Ammon's horn (tissue), 1 donor: ENCODE measurements at regions not wholly inside any gene's neighbourhood (a gene's known extent, or its start where the extent isn't known, plus 50 kb on each side); places are given as distances from the start of the nearest gene placed in this dataset.
A peak's percentile ranks its signal among the peaks of the same experiment; 100 is the strongest.
"Not testable (repeated sequence)": the region's sequence is repeated elsewhere in the genome, so short reads cannot be mapped to it uniquely, and the experiment has no call there.

Source experiments
- DNase-seq: peaks from one replicate; pipeline ENCODE4 v3.0.0-alpha.2; 2016; ENCODE audit warnings: low spot score

- no peak for DNase-seq
These were observed 575.0 kb downstream of the GBE1 start for GRCh38 chr3:81186412-81186811.

- not testable (repeated sequence) for DNase-seq
These were observed 579.2 kb downstream of the GBE1 start for GRCh38 chr3:81182086-81182875.

GRCh38 chr3:81173514-81173913 is 587.9 kb downstream of the GBE1 start:
- no peak for DNase-seq

GRCh38 chr3:81170298-81170697 is 591.1 kb downstream of the GBE1 start:
- no peak for DNase-seq

GRCh38 chr3:81164806-81165205 is 596.6 kb downstream of the GBE1 start:
- no peak for DNase-seq

- no peak for DNase-seq
These were observed 599.6 kb downstream of the GBE1 start for GRCh38 chr3:81161851-81162250.

- no peak for DNase-seq
These were observed 600.3 kb downstream of the GBE1 start for GRCh38 chr3:81161100-81161499.

GRCh38 chr3:81154611-81155143 is 606.8 kb downstream of the GBE1 start:
- DNase-seq: no peak

GRCh38 chr3:81152156-81152555 is 609.3 kb downstream of the GBE1 start:
- no peak for DNase-seq

GRCh38 chr3:81132995-81133394 is 628.5 kb downstream of the GBE1 start:
- no peak for DNase-seq

GRCh38 chr3:81105789-81106488 is 655.5 kb downstream of the GBE1 start:
- no peak for DNase-seq

GRCh38 chr3:81105206-81105605 is 656.2 kb downstream of the GBE1 start:
- no peak for DNase-seq

- no peak for DNase-seq
These were observed 663.6 kb downstream of the GBE1 start for GRCh38 chr3:81097889-81098288.

- no peak for DNase-seq
These were observed 665.5 kb downstream of the GBE1 start for GRCh38 chr3:81095956-81096355.

- no peak for DNase-seq
These were observed 666.5 kb downstream of the GBE1 start for GRCh38 chr3:81094986-81095385.

GRCh38 chr3:81087607-81088006 is 673.8 kb downstream of the GBE1 start:
- DNase-seq: no peak

- no peak for DNase-seq
These were observed 675.1 kb downstream of the GBE1 start for GRCh38 chr3:81086348-81086747.

GRCh38 chr3:81080608-81081007 is 680.8 kb downstream of the GBE1 start:
- DNase-seq: no peak

- DNase-seq: no peak
These were observed 688.9 kb downstream of the GBE1 start for GRCh38 chr3:81072591-81072990.

- no peak for DNase-seq
These were observed 692.9 kb downstream of the GBE1 start for GRCh38 chr3:81068546-81068945.

- DNase-seq: no peak
These were observed 697.5 kb downstream of the GBE1 start for GRCh38 chr3:81063896-81064295.

- DNase-seq: not testable (repeated sequence)
These were observed 710.3 kb downstream of the GBE1 start for GRCh38 chr3:81051133-81051532.

- DNase-seq: peak; percentile 41
These were observed 713.3 kb downstream of the GBE1 start for GRCh38 chr3:81048058-81048665.
